GM12891 (cell line): ENCODE measurements at regions not wholly inside any gene's neighbourhood (a gene's known extent, or its start where the extent isn't known, plus 50 kb on each side); places are given as distances from the start of the nearest gene placed in this dataset.

Source experiments
- POLR2A ChIP-seq: IDR thresholded peaks from 2 replicates; pipeline ENCODE4 v1.6.1; 2011; ENCODE audit warnings: low read depth, low read length, control low read depth
- SPI1 ChIP-seq: IDR thresholded peaks from 2 replicates; pipeline ENCODE4 v1.6.1; 2011; ENCODE audit warnings: low read depth, low read length, control low read depth
- TAF1 ChIP-seq: IDR thresholded peaks from 2 replicates; pipeline ENCODE4 v1.6.1; 2011; ENCODE audit warnings: low read depth, low read length, control low read depth

- TF ChIP-seq POLR2A (no peak), TAF1 (no peak), SPI1 (no peak)
These were observed 224.7 kb downstream of the PIK3R1 start for GRCh38 chr5:68440245-68440644.
